Cardiac septum (tissue), 1 donor: ENCODE measurements at regions not wholly inside any gene's neighbourhood (a gene's known extent, or its start where the extent isn't known, plus 50 kb on each side); places are given as distances from the start of the nearest gene placed in this dataset.
"Not testable (repeated sequence)": the region's sequence is repeated elsewhere in the genome, so short reads cannot be mapped to it uniquely, and the experiment has no call there.

Source experiments
- DNase-seq: peaks from one replicate; pipeline ENCODE4 v3.0.0-alpha.2; 2020; ENCODE audit warnings: low spot score
- intact Hi-C: fragments of 100-400 bp; cut with DNase I; formaldehyde crosslinking; loops from one replicate; pipeline ENCODE4 v1.14.0; 2022
- donor health status: DM: no; HTN: no; CAD: no.

- no peak for DNase-seq
- intact Hi-C loops, result no loop called here
Measured at GRCh38 chr6:27809067-27809938, 102.9 kb downstream of the OR2B2 start.

DNA sequence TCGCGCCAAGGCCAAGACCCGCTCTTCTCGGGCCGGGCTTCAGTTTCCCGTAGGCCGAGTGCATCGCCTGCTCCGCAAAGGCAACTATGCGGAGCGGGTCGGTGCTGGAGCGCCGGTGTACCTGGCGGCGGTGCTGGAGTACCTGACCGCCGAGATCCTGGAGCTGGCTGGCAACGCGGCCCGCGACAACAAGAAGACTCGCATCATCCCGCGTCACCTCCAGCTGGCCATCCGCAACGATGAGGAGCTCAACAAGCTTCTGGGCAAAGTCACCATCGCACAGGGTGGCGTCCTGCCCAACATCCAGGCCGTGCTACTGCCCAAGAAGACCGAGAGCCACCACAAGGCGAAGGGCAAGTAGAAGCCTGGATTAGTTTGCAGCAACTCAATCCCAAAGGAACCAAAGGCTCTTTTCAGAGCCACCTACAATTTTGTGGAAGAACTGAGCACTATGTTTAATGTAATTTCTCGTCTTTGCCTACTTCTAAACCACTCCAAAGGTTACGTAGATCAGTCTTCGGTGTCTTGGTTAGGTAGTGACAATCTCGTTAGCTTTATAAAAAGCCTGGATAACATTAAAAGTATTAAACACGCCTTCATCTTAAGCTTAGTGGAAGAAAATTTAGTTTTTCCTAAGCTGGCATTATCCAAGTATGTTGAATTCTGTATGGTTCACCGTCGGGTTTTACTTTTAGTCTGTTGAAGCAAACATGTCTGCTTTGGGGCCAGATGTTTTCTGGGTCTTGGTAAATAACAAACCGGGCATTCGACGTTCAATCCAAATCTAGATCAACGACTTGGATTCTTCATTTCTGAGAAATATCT lies 103.7 kb downstream of the OR2B2 start:
- intact Hi-C loops, DNase-seq: not testable (repeated sequence)

- intact Hi-C loops, result not testable (repeated sequence)
- peak; percentile 82 for DNase-seq
Measured at GRCh38 chr6:27807441-27808241, 104.6 kb downstream of the OR2B2 start.

DNA sequence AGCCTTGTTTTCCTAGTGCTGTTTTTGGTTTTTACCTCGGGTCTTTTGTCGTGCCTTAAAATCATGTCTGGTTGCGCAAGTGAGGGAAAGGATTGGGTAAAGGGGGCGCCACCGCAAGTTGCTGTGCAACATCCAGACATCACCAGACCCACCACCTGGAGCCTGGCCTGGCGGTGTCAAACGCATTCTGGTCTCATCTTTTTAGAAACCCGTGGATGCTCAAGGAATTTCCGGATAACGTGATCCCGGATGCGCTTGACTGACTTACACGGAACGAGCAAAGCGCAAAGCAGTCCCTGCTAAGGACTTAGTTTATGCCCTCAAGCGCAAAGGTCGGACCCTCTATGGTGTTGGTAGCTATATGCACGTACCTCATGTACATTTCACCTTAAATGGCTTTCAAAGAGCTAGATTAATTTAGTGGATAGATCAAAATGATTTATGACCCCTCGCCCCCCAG lies 105.2 kb downstream of the OR2B2 start:
- intact Hi-C loops, result no loop called here
- DNase-seq, result no peak

GRCh38 chr6:27805347-27805746 lies 106.8 kb downstream of the OR2B2 start:
- no peak for DNase-seq
- intact Hi-C loops, result no loop called here

DNA sequence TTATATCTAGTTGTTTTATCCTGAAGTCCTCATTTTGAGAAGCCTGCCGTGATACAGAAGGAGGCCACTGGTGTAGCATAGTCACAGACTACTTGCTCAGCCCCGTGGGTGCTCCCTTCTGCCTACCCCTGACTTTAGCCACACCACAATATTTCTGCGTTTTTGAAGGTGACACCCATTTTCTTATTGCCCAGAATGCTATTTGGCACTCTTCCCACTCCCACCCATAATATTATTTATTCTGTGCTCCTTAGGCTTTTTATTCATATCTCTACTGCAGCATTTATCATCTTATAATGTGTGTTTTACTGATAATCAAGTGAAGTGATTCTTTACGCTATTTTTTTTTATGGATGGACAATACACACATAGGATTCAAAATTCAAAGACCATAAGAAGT lies 107.3 kb downstream of the OR2B2 start:
- DNase-seq, result no peak
- intact Hi-C loops, result no loop called here

GRCh38 chr6:27800731-27801373 lies 111.3 kb downstream of the OR2B2 start:
- DNase-seq, result no peak
- intact Hi-C loops, result no loop called here

DNA sequence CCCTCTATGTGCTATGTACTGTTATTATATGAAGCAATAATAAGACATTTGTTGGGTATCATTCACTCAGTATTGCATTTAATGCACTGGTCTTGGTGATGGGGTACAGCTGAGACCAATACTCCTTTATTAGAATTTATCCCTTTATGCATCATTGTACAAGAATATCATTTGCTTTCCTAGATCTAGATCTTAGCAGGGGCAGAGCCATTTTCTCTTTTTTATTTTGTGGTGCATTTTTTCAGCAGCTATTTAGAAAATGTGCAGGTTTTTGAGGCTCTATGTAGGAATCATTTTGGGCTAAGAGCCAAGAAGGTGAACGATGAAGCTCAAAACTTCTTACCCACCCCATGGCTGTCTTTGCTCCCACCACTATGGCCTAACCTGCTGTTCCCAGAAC lies 114.2 kb downstream of the OR2B2 start:
- DNase-seq, result no peak
- intact Hi-C loops, result loop anchor here (5.0 kb wide), 1 partner anchor 636 kb away; no protein-coding TSS in a partner anchor

- not testable (repeated sequence) for DNase-seq
- intact Hi-C loops, result loop anchor here (5.0 kb wide), 1 partner anchor 635 kb away; no protein-coding TSS in a partner anchor
Measured at GRCh38 chr6:27796736-27797481, 115.3 kb downstream of the OR2B2 start.

GRCh38 chr6:27795697-27796494 lies 116.3 kb downstream of the OR2B2 start:
- DNase-seq, result no peak
- intact Hi-C loops, result loop anchor here (5.0 kb wide), 1 partner anchor 634 kb away; no protein-coding TSS in a partner anchor

DNA sequence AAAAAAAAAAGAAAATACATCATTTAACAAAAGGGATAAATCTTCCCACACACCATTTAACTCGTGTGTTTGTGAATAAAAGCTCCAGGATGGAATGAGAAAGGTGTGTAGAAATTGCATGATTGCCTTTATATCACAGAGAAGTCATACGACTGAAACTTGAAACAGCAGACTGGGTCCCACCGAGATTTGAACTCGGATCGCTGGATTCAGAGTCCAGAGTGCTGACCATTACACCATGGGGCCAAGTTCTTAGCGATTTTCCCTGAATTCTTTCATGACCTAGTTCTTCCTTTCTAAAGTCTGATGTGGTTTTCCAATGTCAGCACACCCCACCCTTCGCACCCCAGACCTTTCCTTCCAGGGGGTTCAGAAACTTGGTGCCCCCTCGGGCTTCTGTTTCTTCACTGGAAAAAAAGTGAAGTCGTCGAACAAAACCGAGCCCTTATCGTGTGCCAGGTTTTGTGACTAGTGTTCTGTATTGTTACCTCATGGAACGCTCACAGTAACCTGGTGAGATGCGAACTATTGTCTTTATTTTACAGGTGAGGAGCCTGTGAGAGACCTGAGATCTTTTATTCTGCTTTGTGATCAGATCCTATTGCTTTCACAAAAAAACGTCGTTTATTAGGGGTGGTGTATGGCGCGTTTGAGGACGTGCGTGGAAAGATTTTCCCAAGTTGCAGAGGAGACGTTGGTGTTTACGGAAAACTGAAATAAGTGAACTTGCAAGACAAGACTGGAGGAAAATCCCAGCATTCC lies 120.8 kb downstream of the OR2B2 start:
- no peak for DNase-seq
- intact Hi-C loops, result no loop called here

- DNase-seq, intact Hi-C loops: not testable (repeated sequence)
Measured at GRCh38 chr6:27788376-27788775, 123.8 kb downstream of the OR2B2 start.

- DNase-seq, result no peak
- intact Hi-C loops, result no loop called here
Measured at GRCh38 chr6:27786048-27786447, 126.1 kb downstream of the OR2B2 start.

DNA sequence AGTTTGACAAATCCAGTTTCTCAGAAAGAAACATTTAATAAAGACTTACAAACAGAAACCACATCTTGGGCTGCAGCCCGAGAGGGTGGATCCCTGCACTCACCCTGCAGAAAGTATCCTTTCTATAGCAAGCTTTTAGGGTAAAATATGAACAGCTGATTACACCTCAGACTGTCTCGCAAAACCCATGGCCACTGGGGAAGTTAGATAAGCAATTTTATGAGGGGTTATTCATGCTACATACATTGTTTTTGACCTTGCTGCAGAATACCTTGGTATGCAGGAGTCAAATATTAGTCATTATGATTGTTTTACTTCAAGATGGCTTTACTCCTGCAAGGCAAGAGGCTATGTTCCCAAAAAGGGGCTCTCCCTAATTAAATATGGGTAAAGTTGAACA lies 126.9 kb downstream of the OR2B2 start:
- no peak for DNase-seq
- intact Hi-C loops, result no loop called here

DNA sequence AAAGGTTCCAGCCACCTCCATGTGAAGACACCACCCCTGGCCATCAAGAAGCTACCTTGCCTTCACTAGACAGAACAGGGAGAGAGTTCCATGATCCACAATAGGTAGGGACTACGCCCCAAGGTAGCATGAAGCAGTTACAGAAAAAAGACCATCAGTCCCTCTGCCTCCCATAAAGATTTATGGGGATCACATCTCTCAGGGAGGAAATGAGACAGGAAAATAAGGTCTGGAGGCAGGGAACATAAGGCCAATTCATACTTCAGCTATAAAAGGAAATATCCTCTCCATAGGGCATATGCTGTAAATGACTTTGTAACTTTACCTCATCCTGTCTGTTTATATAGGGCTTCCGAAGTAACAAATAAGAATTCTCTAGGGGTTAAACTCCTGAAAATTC lies 129.4 kb downstream of the OR2B2 start:
- intact Hi-C loops, result no loop called here
- DNase-seq, result no peak

GRCh38 chr6:27778625-27779417 lies 133.4 kb downstream of the OR2B2 start:
- DNase-seq, result no peak
- intact Hi-C loops, result no loop called here
